ENCODE measurements at regions not wholly inside any gene's neighbourhood (a gene's known extent, or its start where the extent isn't known, plus 50 kb on each side); places are given as distances from the start of the nearest gene placed in this dataset.
A peak's percentile ranks its signal among the peaks of the same experiment; 100 is the strongest.
"Not testable (repeated sequence)": the region's sequence is repeated elsewhere in the genome, so short reads cannot be mapped to it uniquely, and the experiment has no call there.

- DNase-seq (ENCODE audit: low read depth in 4 of 4, low spot score in 3 of 4), result no peak
Measured at GRCh38 chr1:204777591-204777990, 92.1 kb upstream of the LRRN2 start.

- DNase-seq (ENCODE audit: low read depth in 4 of 4, low spot score in 3 of 4), result no peak
Measured at GRCh38 chr1:204780630-204781029, 90.0 kb upstream of the NFASC start.

GRCh38 chr1:204782118-204782700 is 88.5 kb upstream of the NFASC start:
- no peak for DNase-seq (ENCODE audit: low read depth in 4 of 4, low spot score in 3 of 4)

GRCh38 chr1:204785023-204785422 is 85.6 kb upstream of the NFASC start:
- DNase-seq (ENCODE audit: low read depth in 4 of 4, low spot score in 3 of 4), result not testable (repeated sequence)

- DNase-seq (ENCODE audit: low read depth in 4 of 4, low spot score in 3 of 4), result no peak
Measured at GRCh38 chr1:204788470-204788869, 82.2 kb upstream of the NFASC start.

GRCh38 chr1:204791453-204792353 is 79.0 kb upstream of the NFASC start:
- DNase-seq (ENCODE audit: low read depth in 4 of 4, low spot score in 3 of 4), result no peak

- no peak for DNase-seq (ENCODE audit: low read depth in 4 of 4, low spot score in 3 of 4)
Measured at GRCh38 chr1:204792354-204792692, 78.3 kb upstream of the NFASC start.

- DNase-seq (ENCODE audit: low read depth in 4 of 4, low spot score in 3 of 4), result no peak
Measured at GRCh38 chr1:204793259-204793914, 77.3 kb upstream of the NFASC start.

- DNase-seq (ENCODE audit: low read depth in 4 of 4, low spot score in 3 of 4), result not testable (repeated sequence)
Measured at GRCh38 chr1:204796886-204797285, 73.8 kb upstream of the NFASC start.

- no peak for DNase-seq (ENCODE audit: low read depth in 4 of 4, low spot score in 3 of 4)
Measured at GRCh38 chr1:204797401-204797800, 73.3 kb upstream of the NFASC start.

GRCh38 chr1:204799630-204800029 is 71.0 kb upstream of the NFASC start:
- no peak for DNase-seq (ENCODE audit: low read depth in 4 of 4, low spot score in 3 of 4)

GRCh38 chr1:204801211-204801610 is 69.5 kb upstream of the NFASC start:
- DNase-seq (ENCODE audit: low read depth in 4 of 4, low spot score in 3 of 4), result no peak

GRCh38 chr1:204802401-204803175 is 68.1 kb upstream of the NFASC start:
- no peak for DNase-seq (ENCODE audit: low read depth in 4 of 4, low spot score in 3 of 4)

- no peak for DNase-seq (ENCODE audit: low read depth in 4 of 4, low spot score in 3 of 4)
Measured at GRCh38 chr1:204803607-204804006, 67.1 kb upstream of the NFASC start.

- DNase-seq (ENCODE audit: low read depth in 4 of 4, low spot score in 3 of 4), result peak; percentile 67 to 74 (median 72)
Measured at GRCh38 chr1:204806943-204807687, 63.5 kb upstream of the NFASC start.

GRCh38 chr1:204809488-204809887 is 61.2 kb upstream of the NFASC start:
- DNase-seq (ENCODE audit: low read depth in 4 of 4, low spot score in 3 of 4), result no peak

GRCh38 chr1:204812842-204813241 is 57.8 kb upstream of the NFASC start:
- no peak for DNase-seq (ENCODE audit: low read depth in 4 of 4, low spot score in 3 of 4)

GRCh38 chr1:204813522-204813921 is 57.1 kb upstream of the NFASC start:
- no peak for DNase-seq (ENCODE audit: low read depth in 4 of 4, low spot score in 3 of 4)

GRCh38 chr1:204814166-204814884 is 56.3 kb upstream of the NFASC start:
- no peak for DNase-seq (ENCODE audit: low read depth in 4 of 4, low spot score in 3 of 4)

GRCh38 chr1:204817341-204817740 is 53.3 kb upstream of the NFASC start:
- no peak for DNase-seq (ENCODE audit: low read depth in 4 of 4, low spot score in 3 of 4)

Data from left renal pelvis (tissue), 4 donors.